ENCODE measurements at regions not wholly inside any gene's neighbourhood (a gene's known extent, or its start where the extent isn't known, plus 50 kb on each side); places are given as distances from the start of the nearest gene placed in this dataset.

DNA sequence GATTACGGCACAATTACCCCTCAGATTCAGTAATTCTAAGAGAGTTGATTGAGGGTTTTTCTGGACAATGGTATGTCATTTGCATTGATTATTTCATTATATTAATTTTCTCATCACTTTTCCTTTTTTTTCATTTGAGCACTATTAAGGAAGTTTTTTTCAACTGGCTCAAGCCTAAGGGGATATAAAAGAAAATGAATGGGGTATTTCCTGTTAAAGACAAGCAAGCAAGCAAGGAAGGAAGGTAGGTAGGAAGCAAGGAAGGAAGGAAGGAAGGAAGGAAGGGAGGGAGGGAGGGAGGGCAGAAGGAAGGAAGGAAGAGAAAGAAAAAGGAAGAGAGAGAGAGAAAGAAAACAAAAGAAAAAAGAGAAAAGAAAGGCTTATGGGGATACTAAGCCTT is 620.3 kb downstream of the DIAPH3 start:
- H4K20me1 ChIP-seq (ENCODE audit: low read length) = no peaks in the 10 kb centered on the region
- H3K27me3 ChIP-seq (ENCODE audit: low read length) = no peaks in the 10 kb centered on the region
- H3K36me3 ChIP-seq (ENCODE audit: low read depth, low read length) = no peaks in the 10 kb centered on the region
- ATAC-seq (no peak), DNase-seq (no peak)
- H3K79me2 ChIP-seq (ENCODE audit: low read length) = no peaks in the 10 kb centered on the region
- no peak overlapping the region for H3K27ac ChIP-seq (ENCODE audit: low read length)
- no peak overlapping the region for H3K9ac ChIP-seq (ENCODE audit: low read length)
- POLR2A ChIA-PET (ENCODE audit: unreplicated experiment) = no interaction called here
- no peak overlapping the region for H2AFZ ChIP-seq (ENCODE audit: low read length)
- BruUV-seq (replicated peaks) = no TSS peak
- no peak for TF ChIP-seq EZH2phosphoT487 (IDR thresholded peaks at IDR 0.05; ENCODE audit: borderline replicate concordance, low read length)
- TF ChIP-seq, protein P1, sequence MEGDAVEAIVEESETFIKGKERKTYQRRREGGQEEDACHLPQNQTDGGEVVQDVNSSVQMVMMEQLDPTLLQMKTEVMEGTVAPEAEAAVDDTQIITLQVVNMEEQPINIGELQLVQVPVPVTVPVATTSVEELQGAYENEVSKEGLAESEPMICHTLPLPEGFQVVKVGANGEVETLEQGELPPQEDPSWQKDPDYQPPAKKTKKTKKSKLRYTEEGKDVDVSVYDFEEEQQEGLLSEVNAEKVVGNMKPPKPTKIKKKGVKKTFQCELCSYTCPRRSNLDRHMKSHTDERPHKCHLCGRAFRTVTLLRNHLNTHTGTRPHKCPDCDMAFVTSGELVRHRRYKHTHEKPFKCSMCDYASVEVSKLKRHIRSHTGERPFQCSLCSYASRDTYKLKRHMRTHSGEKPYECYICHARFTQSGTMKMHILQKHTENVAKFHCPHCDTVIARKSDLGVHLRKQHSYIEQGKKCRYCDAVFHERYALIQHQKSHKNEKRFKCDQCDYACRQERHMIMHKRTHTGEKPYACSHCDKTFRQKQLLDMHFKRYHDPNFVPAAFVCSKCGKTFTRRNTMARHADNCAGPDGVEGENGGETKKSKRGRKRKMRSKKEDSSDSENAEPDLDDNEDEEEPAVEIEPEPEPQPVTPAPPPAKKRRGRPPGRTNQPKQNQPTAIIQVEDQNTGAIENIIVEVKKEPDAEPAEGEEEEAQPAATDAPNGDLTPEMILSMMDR (conservative IDR thresholded peaks at IDR 0.05; ENCODE audit: low read depth, low read length) = no peak
- no peak for TF ChIP-seq EZH2 (IDR thresholded peaks at IDR 0.05; ENCODE audit: low read length, unreplicated experiment)
- no peak overlapping the region for H3K4me2 ChIP-seq (ENCODE audit: low read length)
- H3K9me3 ChIP-seq (ENCODE audit: low read length) = no peaks in the 10 kb centered on the region
- CTCF ChIA-PET = no interaction called here
- no peaks in the 10 kb centered on the region for H3F3A ChIP-seq (ENCODE audit: low read length, unreplicated experiment)
- intact Hi-C loops (cut with micrococcal nuclease) = no loop called here
- H3K4me1 ChIP-seq (ENCODE audit: insufficient read depth, low read length) = no peaks in the 10 kb centered on the region
- no peaks in the 10 kb centered on the region for H3K9me2 ChIP-seq (replicated peaks; ENCODE audit: low read length)
- H3K4me3 ChIP-seq (ENCODE audit: low read length) = no peak overlapping the region

DNA sequence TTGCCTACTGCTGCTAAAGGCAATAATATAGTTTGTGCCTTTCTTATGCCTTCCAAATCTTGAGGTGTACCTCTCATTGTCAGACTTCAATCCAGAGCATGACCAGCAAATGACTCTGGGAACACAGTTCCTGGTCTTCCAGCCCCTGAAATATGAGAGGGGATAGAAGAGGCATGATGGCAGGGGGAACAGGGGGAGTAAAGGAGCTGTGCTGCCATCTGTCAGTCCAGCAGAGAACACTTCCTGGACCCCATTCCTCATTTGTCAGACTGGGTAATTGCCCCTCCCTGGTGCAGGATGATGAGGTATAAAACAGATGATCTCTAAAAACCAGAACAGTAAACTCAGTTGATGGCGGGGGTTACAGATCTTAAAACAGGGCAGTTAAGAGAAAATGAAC is 618.7 kb downstream of the DIAPH3 start:
- no peak for TF ChIP-seq EZH2 (IDR thresholded peaks at IDR 0.05; ENCODE audit: low read length, unreplicated experiment)
- no peak for TF ChIP-seq EZH2phosphoT487 (IDR thresholded peaks at IDR 0.05; ENCODE audit: borderline replicate concordance, low read length)
- TF ChIP-seq, protein P1 (conservative IDR thresholded peaks at IDR 0.05; ENCODE audit: low read depth, low read length) = no peak
- Histone ChIP-seq H2AFZ (ENCODE audit: low read length) (no peak overlapping the region), H3K79me2 (ENCODE audit: low read length) (no peaks in the 10 kb centered on the region), H3K4me2 (ENCODE audit: low read length) (no peak overlapping the region), H3K9ac (ENCODE audit: low read length) (no peak overlapping the region), H3K4me3 (ENCODE audit: low read length) (no peak overlapping the region), H3K9me3 (ENCODE audit: low read length) (no peaks in the 10 kb centered on the region), H3K36me3 (ENCODE audit: low read depth, low read length) (no peaks in the 10 kb centered on the region), H4K20me1 (ENCODE audit: low read length) (no peaks in the 10 kb centered on the region), H3K27me3 (ENCODE audit: low read length) (no peaks in the 10 kb centered on the region), H3K27ac (ENCODE audit: low read length) (no peak overlapping the region), H3F3A (ENCODE audit: low read length, unreplicated experiment) (no peaks in the 10 kb centered on the region), H3K4me1 (ENCODE audit: insufficient read depth, low read length) (no peaks in the 10 kb centered on the region), H3K9me2 (replicated peaks; ENCODE audit: low read length) (no peaks in the 10 kb centered on the region)
- ChIA-PET POLR2A (ENCODE audit: unreplicated experiment) (no interaction called here), CTCF (no interaction called here)
- intact Hi-C loops (cut with micrococcal nuclease) = no loop called here
- DNase-seq (no peak), ATAC-seq (no peak)
- no TSS peak for BruUV-seq (replicated peaks)

DNA sequence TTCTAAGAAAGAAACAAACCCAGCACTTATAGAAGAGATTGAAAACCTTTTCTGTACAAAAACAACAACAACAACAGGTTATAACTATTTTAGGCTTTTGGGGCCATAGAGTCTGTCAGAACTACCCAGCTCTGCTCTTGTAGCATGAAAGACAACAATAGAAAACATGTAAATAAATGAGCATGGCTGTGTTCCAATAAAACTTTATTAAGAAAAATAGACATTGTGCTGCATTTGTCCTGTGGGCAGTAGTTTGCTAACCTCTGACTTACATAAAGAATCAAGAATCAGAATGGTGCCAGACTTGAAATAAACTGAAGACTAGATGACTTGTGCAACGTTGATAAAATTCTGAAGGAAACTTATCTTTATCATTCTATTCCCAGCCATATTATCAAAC is 617.5 kb downstream of the DIAPH3 start:
- ATAC-seq = no peak
- Histone ChIP-seq H4K20me1 (ENCODE audit: low read length) (no peaks in the 10 kb centered on the region), H3K4me3 (ENCODE audit: low read length) (no peak overlapping the region), H3K9me3 (ENCODE audit: low read length) (no peaks in the 10 kb centered on the region), H3F3A (ENCODE audit: low read length, unreplicated experiment) (no peaks in the 10 kb centered on the region), H3K79me2 (ENCODE audit: low read length) (no peaks in the 10 kb centered on the region), H3K4me2 (ENCODE audit: low read length) (no peak overlapping the region), H3K27me3 (ENCODE audit: low read length) (no peaks in the 10 kb centered on the region), H3K27ac (ENCODE audit: low read length) (no peak overlapping the region), H3K9me2 (replicated peaks; ENCODE audit: low read length) (no peaks in the 10 kb centered on the region), H3K36me3 (ENCODE audit: low read depth, low read length) (no peaks in the 10 kb centered on the region), H3K4me1 (ENCODE audit: insufficient read depth, low read length) (no peaks in the 10 kb centered on the region), H2AFZ (ENCODE audit: low read length) (no peak overlapping the region), H3K9ac (ENCODE audit: low read length) (no peak overlapping the region)
- TF ChIP-seq, protein P1 (conservative IDR thresholded peaks at IDR 0.05; ENCODE audit: low read depth, low read length) = no peak
- TF ChIP-seq EZH2 (IDR thresholded peaks at IDR 0.05; ENCODE audit: low read length, unreplicated experiment) (no peak), EZH2phosphoT487 (IDR thresholded peaks at IDR 0.05; ENCODE audit: borderline replicate concordance, low read length) (no peak)
- ChIA-PET POLR2A (ENCODE audit: unreplicated experiment) (no interaction called here), CTCF (no interaction called here)
- no TSS peak for BruUV-seq (replicated peaks)
- DNase-seq = no peak
- intact Hi-C loops (cut with micrococcal nuclease) = no loop called here
